Erythroblast (primary cell): ENCODE measurements at regions not wholly inside any gene's neighbourhood (a gene's known extent, or its start where the extent isn't known, plus 50 kb on each side); places are given as distances from the start of the nearest gene placed in this dataset.
A peak's percentile ranks its signal among the peaks of the same experiment; 100 is the strongest.

Experiments
- DNase-seq, 2 experiments: peaks; one replicate each; lab custom pipeline; 2025; lab: John Stamatoyannopoulos, UW
- GATA1 ChIP-seq: IDR thresholded peaks from 2 replicates; pipeline ENCODE4 v1.6.1; 2011; ENCODE audit warnings: low read depth, mild to moderate bottlenecking, control low read depth, low read length, moderate library complexity
- POLR2A ChIP-seq: IDR thresholded peaks from 2 replicates; pipeline ENCODE4 v1.6.1; 2011; ENCODE audit warnings: mild to moderate bottlenecking, low read length

DNA sequence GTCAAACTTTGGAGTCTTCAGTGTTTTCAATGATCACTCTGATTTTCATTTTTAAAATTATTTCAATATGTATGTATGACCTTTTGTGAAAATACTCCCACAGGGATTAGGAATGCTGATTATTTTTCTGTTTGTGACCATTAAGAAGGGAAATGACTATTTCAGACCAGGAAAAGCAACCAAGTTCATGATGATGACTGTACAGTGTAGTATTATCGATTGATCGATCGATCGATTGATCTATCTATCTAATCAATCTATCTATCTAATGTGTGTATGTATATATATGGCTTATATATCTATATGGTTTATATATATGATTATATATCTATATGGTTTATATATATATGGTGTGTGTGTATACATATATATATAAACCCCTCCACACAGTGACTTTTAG is 131.5 kb upstream of the VEGFC start:
- no peak for DNase-seq
- TF ChIP-seq POLR2A (no peak), GATA1 (no peak)

DNA sequence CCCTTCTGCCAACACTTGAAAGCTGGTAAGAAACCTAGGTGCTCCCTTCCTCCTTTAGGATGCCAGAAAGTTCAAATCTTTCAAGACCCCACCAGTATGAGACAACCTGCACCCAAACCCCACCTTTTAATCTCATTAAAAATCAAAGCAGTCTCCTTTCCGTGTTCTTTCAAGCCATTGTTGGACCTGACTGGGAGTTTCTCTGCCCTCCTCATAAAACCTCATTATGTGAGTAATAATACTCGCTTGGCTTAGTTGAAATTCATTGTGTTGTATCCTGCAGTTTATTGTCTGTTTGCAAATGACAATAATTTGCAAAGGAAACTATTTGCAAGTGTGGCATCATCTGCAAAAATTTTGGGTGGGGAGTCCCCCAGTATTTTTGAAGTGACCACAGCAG is 133.2 kb upstream of the VEGFC start:
- no peak for TF ChIP-seq POLR2A
- TF ChIP-seq GATA1, result no peak
- DNase-seq, result no peak

DNA sequence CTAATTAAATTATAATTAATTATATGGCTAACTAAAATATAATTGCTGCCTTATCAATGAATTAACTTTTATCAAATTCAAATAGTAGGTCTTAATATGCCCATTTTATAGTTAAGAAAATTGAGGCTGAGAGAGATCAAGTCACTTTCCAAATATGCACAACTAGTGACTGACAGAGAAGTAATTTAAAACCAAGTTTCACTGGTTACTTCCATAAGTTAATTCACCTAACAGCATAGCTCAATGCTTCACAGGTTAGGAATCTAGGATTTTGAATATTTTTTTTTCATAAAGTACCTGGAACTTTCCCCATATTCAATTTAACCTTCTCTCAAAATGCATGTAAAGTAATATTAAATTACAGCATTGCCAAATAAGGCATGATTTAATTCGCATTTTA is 134.4 kb upstream of the VEGFC start:
- DNase-seq, result no peak
- no peak for TF ChIP-seq POLR2A

DNA sequence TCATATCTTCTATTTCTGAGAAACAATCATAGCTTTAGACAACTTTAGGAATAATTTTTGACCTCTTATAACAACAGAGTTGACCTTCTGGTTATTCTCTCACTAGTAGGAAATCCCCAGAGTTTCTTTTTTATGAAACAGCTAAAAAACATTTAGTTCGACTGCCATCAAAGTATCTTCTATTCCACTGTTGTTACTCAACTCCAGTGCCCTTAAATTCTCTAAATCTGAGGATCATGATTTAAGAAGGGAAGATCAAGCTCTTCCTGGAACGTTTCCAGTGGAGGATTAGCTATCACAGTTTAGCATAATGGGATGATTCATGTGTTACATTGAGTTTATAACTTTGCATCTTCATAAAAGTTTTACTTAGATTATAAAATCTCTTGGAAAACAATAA is 134.9 kb upstream of the VEGFC start:
- TF ChIP-seq GATA1 (no peak), POLR2A (no peak)
- no peak for DNase-seq

DNA sequence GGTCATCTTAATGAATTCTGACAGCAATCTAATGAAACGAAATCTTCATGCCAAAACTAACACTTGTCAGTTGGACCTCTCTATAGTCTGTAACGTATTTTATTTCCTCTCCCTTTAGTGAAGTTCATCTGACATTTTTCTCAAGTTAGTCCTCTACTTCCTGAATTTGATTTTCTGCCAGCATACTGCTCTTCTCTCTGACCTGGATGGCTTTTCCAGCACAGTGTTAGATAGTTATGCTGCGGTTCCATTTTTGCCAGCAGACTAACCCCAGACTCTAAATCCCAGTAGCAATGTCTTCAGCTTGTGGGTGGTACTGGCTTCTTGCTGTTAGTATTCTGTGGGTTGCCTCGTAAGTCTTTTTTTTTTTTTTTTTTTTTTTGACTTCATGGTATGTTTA is 146.7 kb upstream of the VEGFC start:
- DNase-seq, result no peak
- TF ChIP-seq POLR2A (no peak), GATA1 (no peak)

DNA sequence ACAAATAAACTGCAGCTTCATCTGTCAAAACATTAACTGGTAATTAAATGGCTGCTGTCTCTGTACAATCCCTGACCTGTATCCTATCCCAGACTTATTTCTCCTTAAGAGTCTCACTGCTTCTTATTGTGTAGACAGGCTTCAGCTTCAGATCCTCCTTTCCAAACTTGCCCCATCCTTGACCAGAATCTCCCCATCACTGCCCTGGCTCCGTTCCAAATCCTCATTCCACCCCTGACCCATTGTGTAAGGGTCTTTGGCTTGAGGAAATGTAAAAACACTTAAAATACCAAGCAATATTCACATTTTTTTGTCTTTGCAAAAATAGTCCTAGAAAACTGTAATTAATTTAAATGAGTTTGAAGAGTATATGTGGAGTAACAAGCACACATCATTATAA is 152.6 kb upstream of the VEGFC start:
- no peak for DNase-seq
- TF ChIP-seq GATA1 (no peak), POLR2A (no peak)

DNA sequence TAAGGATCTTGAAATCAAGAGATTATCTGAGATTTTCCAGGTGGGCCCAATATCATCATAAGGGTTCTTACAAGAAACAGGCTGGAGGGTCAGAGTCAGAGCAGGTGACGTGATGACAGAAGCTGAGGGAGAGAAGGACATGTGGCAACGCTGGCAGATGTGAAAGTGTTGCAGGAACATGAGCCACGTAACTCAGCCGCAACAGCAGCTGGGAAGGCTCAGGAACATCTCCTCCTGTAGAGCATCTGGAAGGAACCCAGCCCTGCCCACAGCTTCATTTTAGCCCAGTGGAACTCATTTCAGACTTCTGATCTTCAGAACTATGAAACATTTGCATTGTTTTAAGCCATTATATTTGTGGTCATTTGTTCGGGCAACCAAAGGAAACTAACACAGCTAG is 156.3 kb upstream of the VEGFC start:
- TF ChIP-seq GATA1 (no peak), POLR2A (no peak)
- no peak for DNase-seq

DNA sequence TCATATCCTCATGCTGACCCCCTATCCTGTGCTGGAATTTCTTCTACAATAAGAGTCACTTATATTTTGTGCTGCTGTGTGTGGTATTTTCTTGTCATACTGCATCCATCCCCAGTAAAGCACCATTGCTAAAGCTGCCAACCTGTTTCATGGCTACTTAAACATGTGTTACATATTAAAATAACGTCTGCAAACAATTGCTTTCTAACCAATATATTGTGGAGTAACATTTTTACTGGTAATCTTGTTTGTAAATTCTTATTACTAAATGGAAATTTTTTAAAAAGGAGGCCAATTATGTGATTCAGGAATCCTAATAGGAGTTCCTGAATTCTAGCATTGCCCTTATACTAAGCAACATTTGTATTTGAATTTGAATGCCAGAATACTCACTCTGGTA is 160.3 kb upstream of the VEGFC start:
- TF ChIP-seq POLR2A (no peak), GATA1 (no peak)
- no peak for DNase-seq

DNA sequence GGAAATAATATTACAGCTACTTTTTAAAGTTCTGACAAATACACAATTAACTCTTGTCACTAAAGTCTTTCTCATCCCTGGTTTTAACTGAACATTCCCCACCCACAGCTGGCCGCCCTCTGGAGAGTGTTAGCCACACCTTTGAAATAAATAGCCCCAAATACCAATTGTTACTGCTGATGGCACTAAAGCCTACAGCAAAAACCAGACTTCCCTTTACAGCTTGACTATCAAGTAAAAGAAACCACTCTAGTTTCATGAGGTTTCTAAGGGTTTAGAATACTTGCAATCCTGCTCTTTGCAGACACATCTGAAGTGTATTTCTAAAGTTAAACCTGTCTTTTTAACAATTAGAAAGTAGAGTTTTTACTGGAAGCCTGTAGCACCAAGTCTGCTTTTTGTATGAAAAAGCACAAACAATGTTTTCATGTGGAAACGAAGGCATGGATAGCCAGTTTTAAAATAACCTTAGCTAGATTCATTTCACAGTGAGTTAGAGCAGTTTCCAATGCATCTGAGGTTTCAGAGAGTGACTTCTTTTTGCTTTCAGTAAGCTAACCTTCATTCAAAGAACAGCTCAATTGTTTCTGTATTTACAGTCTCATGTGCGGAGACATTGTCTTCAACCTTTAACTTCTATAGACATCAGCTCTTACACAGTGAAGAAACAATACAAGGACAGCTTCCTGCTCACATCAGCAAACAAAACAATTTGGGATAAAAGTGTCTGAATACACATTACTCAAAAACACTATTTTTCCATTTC is 164.8 kb upstream of the VEGFC start:
- no peak for DNase-seq
- no peak for TF ChIP-seq GATA1
- no peak for TF ChIP-seq POLR2A

DNA sequence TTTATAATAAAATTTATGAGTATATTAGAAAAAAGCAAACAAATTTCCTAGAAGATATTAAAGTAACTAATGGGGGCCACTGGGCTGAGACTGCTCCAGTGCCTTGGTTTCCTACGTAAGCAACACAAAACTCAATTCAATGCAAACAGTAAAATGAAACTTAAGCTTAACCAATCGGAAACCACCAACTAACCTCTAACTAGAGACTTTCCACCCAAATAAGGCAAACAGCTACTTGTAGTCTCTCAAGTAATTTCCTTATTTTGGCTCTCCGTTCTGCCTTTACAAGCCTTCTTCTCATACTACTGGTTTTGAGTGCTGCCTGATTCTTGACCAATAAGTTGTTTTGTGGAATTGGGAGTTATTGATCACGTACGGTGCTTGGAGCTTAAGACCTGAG is 167.3 kb upstream of the VEGFC start:
- no peak for TF ChIP-seq GATA1
- no peak for TF ChIP-seq POLR2A
- DNase-seq, result no peak

DNA sequence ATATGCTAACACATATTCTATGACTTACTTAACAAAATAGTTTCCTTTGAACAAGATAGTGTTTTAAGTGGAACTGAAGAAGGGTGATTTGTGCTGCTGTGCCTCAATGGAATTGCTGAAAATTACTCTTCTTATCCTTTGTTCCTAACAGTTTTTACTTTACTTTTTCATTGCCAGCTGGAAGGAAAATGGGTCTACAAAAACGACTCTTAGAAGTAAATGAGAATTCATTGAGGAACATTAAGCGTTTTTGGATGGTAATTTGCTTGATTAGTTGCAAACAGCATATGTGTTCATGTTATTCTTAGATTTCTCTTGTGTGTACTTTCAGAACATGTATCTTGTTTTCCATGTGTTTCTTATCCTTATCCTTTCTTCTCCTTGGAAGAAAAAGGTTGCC is 170.4 kb upstream of the VEGFC start:
- DNase-seq, result no peak
- no peak for TF ChIP-seq POLR2A
- no peak for TF ChIP-seq GATA1

DNA sequence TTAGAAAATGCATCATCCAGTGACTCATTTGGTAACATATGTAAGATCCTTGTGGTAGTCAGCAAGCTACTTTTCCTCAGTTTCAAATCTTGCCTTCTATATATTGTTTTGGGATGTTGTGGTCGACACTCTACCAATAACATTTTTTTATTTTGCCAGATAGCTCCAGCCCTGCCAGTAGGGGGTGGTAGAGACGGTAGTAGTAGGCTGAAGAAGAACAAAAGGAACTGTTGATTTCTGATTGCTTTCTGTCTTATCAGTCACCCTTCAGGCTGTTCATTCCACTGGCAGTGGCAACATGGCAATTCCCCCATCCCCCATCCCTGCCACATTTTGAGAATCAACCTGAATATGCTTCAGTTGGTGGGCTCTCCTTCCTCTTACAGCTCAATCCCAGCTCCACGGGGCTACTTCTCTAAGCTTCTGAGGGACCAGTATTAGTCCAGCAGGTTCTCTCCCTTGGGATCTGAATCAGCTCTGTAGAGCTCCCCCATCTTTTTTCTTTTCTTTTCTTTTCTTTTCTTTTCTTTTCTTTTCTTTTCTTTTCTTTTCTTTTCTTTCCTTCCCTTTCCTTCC is 171.5 kb upstream of the VEGFC start:
- TF ChIP-seq GATA1 (no peak), POLR2A (no peak)
- peak; percentile 23 to 42 for DNase-seq

DNA sequence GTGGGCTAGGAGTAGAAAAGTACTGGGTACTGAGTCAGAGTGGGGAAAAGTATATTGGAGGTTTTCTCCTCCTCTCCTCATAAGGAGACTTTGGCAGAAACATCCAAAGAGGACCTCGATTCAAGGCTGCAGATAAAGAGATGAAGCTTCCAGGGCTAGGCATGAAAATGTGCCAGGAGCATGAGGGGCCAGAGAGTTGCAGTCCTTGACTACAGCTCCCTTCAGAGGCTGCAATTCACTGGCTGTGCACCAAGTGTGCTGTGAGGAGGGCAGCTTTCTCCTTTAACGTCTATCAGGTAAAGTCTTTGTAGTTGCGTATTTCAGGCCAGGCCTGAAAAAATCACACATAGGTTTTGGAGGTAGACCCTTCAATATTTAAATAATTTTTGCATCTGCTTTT is 174.9 kb upstream of the VEGFC start:
- DNase-seq, result no peak
- no peak for TF ChIP-seq GATA1
- no peak for TF ChIP-seq POLR2A

DNA sequence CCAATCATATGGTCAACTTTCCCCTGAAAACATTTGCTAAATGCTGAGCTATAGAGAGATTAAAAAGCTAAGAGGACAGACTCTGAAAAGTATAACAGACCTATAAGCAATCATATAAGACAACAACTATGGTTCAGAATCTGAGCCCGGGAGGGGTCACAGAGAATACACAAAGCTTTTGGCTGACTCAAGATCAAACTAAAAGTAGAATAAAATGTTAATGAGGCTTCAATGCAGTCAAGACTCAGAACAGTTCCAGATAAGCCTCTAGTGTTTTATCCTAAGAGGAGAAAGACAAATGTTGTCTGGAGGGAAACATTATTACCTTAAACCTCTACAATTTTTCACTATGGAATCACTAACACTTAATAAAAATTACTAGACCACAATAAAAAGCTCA is 175.4 kb upstream of the VEGFC start:
- TF ChIP-seq GATA1 (no peak), POLR2A (no peak)

DNA sequence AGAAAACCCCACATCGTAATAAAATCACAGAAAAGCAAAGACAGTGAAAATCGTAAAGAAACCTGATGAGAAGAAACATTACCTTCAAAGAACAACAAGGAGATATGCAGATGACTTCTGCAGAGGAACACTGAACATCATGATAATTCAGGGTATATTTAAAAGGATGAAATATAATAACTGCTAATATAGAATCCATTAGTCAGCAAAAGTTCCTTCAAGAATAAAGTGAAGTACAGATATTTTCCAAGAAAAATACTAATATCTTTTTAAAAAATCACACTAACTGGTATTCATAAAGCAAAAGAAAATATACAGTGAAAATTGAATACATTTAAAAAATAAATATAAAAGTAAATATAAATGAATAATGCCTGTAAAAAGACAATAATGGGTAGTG is 176.3 kb upstream of the VEGFC start:
- no peak for TF ChIP-seq POLR2A
- TF ChIP-seq GATA1, result no peak
- no peak for DNase-seq

More for the DNA sequence above, 175.4 kb upstream of the VEGFC start:
- DNase-seq, result no peak

DNA sequence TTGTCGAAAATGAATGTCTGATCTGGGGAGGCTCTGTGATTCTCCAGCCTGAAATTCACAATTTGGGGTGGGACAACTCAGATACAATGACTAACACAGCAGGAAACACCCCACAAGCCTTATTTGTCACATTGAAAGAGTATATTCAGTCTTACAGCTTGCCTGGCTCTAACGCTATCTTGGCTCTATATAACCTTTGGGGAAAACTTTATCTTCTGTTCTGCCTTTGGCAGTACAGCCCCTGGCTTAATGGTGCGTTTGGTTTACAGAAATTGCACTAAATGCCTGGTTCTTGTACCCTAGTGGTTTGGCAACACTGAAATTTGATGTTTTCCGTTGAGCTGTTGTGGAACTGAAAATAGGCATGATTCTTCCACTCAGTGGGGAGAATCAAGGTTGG is 178.1 kb upstream of the VEGFC start:
- no peak for DNase-seq
- TF ChIP-seq GATA1 (no peak), POLR2A (no peak)
